ENCODE measurements at regions not wholly inside any gene's neighbourhood (a gene's known extent, or its start where the extent isn't known, plus 50 kb on each side); places are given as distances from the start of the nearest gene placed in this dataset.

GRCh38 chr11:110903378-110903777 is 191.1 kb upstream of the ARHGAP20 start:
- TF ChIP-seq, protein P1, sequence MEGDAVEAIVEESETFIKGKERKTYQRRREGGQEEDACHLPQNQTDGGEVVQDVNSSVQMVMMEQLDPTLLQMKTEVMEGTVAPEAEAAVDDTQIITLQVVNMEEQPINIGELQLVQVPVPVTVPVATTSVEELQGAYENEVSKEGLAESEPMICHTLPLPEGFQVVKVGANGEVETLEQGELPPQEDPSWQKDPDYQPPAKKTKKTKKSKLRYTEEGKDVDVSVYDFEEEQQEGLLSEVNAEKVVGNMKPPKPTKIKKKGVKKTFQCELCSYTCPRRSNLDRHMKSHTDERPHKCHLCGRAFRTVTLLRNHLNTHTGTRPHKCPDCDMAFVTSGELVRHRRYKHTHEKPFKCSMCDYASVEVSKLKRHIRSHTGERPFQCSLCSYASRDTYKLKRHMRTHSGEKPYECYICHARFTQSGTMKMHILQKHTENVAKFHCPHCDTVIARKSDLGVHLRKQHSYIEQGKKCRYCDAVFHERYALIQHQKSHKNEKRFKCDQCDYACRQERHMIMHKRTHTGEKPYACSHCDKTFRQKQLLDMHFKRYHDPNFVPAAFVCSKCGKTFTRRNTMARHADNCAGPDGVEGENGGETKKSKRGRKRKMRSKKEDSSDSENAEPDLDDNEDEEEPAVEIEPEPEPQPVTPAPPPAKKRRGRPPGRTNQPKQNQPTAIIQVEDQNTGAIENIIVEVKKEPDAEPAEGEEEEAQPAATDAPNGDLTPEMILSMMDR (IDR thresholded peaks at IDR 0.05), result no peak
- no peaks in the 10 kb centered on the region for H3K9me3 ChIP-seq
- no peak overlapping the region for H3K4me3 ChIP-seq
- intact Hi-C loops (cut with DNase I), result no loop called here
- DNase-seq, result no peak
- no peaks in the 10 kb centered on the region for H3K36me3 ChIP-seq
- 81 to 85% methylated on average over 3 of the region's 3 CpGs for WGBS, 2 donors
- H3K27ac ChIP-seq, result no peak overlapping the region
- peaks cover 0 to 6% (median 0%) of the 10 kb centered on the region in 7 donors for H3K27me3 ChIP-seq
- no peak for ATAC-seq
- peaks cover 0 to 14% (median 0%) of the 10 kb centered on the region in 9 donors for H3K4me1 ChIP-seq

DNA sequence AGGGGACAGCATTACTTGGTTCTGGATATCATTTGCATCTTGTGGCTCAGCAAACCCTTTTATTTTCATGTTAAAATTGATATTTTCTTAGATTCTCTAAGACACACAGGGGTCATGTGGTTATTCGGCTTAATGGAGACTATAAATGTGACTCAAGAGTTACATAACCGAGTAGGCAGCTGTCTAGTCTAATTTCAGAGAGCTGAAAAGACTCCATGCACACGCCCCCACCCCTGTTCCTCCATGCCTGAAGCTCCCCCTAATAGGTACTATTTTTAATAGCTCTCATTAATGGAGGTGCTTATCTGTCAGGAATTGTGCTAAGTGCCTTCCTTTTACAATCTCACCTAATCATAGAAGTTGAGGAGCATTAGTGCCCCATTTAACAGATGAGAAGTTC is 189.2 kb upstream of the ARHGAP20 start:
- ATAC-seq, result no peak
- H3K4me1 ChIP-seq, result no peaks in the 10 kb centered on the region
- DNase-seq, result no peak
- 68 to 77% methylated on average over 3 of the region's 3 CpGs for WGBS, 2 donors
- peaks cover 0 to 10% (median 0%) of the 10 kb centered on the region in 7 donors for H3K27me3 ChIP-seq
- no peak overlapping the region for H3K27ac ChIP-seq
- H3K9me3 ChIP-seq, result no peaks in the 10 kb centered on the region
- H3K36me3 ChIP-seq, result no peaks in the 10 kb centered on the region
- TF ChIP-seq, protein P1 (IDR thresholded peaks at IDR 0.05), result no peak
- intact Hi-C loops (cut with DNase I), result no loop called here
- H3K4me3 ChIP-seq, result no peak overlapping the region

DNA sequence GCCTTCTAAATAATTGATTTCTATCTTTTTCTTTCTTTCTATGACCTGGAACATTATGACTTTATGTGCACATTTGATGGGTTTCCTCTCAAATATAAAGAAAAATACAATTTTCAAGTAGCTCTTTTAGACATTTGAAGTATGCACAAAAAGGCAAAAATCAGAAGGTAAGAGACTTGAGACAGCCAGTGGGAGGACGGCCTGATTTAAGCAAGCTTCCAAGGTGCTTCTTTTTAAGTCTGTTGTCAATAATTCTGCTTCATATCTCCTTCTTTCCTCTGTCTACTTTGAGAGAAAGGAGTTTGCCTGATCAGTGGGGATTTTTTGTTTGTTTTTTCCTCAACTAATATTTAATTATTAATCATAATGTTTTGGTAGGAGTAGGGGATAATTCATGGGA is 188.2 kb upstream of the ARHGAP20 start:
- Histone ChIP-seq H3K27me3 (peaks cover 0 to 10% (median 0%) of the 10 kb centered on the region in 7 donors), H3K9me3 (no peaks in the 10 kb centered on the region), H3K4me1 (no peaks in the 10 kb centered on the region), H3K27ac (no peak overlapping the region), H3K36me3 (no peaks in the 10 kb centered on the region), H3K4me3 (no peak overlapping the region)
- 86 to 98% methylated on average over 1 of the region's 1 CpG for WGBS, 2 donors
- DNase-seq (no peak), ATAC-seq (no peak)
- intact Hi-C loops (cut with DNase I), result no loop called here
- TF ChIP-seq, protein P1 (IDR thresholded peaks at IDR 0.05), result no peak

DNA sequence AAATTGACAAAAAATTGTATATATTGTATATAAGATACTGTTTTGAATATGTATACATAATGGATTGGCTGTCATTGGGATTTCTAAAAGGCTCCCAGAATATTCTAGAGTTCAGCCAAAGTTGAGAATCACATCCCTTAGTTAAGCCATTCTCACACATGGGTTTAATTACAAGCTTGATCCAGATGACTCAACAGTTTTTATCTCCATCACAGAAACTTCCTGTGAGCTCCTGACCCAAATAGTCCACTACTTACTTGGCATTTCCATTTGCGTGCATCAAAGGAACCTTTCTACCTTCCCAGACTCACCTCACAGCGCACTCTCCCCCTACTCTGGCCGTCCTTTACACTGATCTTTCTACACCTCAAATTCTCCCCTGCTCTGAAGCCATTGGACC is 184.8 kb upstream of the ARHGAP20 start:
- no peak for ATAC-seq
- 75 to 79% methylated on average over 3 of the region's 3 CpGs for WGBS, 2 donors
- TF ChIP-seq, protein P1 (IDR thresholded peaks at IDR 0.05), result no peak

More for the DNA sequence above, 184.8 kb upstream of the ARHGAP20 start:
- Histone ChIP-seq H3K9me3 (no peaks in the 10 kb centered on the region), H3K4me3 (no peak overlapping the region), H3K27me3 (peaks cover 0 to 4% (median 0%) of the 10 kb centered on the region in 7 donors), H3K27ac (no peak overlapping the region), H3K36me3 (no peaks in the 10 kb centered on the region), H3K4me1 (no peaks in the 10 kb centered on the region)
- intact Hi-C loops (cut with DNase I), result no loop called here
- DNase-seq, result no peak
